Coronary artery (tissue), 2 donors: ENCODE measurements at regions not wholly inside any gene's neighbourhood (a gene's known extent, or its start where the extent isn't known, plus 50 kb on each side); places are given as distances from the start of the nearest gene placed in this dataset.

Experiments
- DNase-seq: peaks from one replicate; pipeline ENCODE4 v3.0.0-alpha.2; 2017; ENCODE audit warnings: low spot score
- H3K27ac ChIP-seq, 2 donors: fragments of 200-600 bp; sonication (generic); one replicate each; pipeline ENCODE4 v1.5.1; 2016 to 2019
- H3K4me3 ChIP-seq: fragments of 200-600 bp; sonication (generic); 2 replicates; pipeline ENCODE4 v1.5.1; 2016; ENCODE audit warnings: mild to moderate bottlenecking, moderate library complexity
- TF ChIP-seq, protein P1 (sequence below): fragments of 200-600 bp; sonication (generic); IDR thresholded peaks from one replicate; pipeline ENCODE4 v1.5.1; 2019; ENCODE audit warnings: antibody characterized with exemption

DNA sequence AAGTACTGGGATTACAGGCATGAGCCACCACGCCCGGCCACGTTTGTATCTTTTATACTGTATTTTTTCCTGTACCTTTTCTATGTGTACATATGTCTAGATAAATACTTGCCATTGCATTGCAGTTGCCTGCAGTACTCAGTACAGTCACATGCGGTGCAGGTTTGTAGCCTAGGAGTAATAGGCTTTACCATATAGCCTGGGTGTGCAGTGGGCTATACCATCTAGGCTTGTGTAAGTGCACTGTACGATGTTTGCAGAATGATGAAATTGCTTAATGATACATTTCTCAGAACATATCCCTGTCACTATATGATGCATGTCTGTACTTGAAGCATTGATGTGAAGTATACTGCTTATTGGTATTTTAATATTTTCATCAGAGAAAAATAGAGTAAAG is 115.4 kb upstream of the PUDP start:
- DNase-seq = no peak
- Histone ChIP-seq H3K4me3 (no peak overlapping the region), H3K27ac (no peak overlapping the region)
- TF ChIP-seq, protein P1, sequence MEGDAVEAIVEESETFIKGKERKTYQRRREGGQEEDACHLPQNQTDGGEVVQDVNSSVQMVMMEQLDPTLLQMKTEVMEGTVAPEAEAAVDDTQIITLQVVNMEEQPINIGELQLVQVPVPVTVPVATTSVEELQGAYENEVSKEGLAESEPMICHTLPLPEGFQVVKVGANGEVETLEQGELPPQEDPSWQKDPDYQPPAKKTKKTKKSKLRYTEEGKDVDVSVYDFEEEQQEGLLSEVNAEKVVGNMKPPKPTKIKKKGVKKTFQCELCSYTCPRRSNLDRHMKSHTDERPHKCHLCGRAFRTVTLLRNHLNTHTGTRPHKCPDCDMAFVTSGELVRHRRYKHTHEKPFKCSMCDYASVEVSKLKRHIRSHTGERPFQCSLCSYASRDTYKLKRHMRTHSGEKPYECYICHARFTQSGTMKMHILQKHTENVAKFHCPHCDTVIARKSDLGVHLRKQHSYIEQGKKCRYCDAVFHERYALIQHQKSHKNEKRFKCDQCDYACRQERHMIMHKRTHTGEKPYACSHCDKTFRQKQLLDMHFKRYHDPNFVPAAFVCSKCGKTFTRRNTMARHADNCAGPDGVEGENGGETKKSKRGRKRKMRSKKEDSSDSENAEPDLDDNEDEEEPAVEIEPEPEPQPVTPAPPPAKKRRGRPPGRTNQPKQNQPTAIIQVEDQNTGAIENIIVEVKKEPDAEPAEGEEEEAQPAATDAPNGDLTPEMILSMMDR = no peak

DNA sequence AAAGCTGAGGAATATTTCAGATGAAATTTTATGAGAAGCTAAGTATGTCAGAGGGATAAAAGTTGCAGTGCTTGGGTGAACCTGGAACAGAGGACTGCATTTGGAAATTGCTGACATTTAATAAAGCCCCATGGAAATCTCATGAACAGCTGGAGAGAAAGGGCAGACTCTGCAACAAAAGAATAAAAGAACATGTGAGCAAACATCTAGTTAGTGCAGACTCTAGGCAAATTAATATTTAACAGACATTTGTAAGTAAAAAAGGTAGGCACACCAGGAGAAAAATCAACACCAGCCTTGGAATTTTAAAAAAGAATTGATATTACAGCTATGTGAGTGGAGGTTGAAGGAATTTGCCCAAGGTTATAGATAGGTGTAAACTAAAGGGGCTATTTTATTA is 114.6 kb upstream of the PUDP start:
- TF ChIP-seq, protein P1 = no peak
- DNase-seq = no peak
- H3K4me3 ChIP-seq = no peak overlapping the region
- no peak overlapping the region for H3K27ac ChIP-seq

DNA sequence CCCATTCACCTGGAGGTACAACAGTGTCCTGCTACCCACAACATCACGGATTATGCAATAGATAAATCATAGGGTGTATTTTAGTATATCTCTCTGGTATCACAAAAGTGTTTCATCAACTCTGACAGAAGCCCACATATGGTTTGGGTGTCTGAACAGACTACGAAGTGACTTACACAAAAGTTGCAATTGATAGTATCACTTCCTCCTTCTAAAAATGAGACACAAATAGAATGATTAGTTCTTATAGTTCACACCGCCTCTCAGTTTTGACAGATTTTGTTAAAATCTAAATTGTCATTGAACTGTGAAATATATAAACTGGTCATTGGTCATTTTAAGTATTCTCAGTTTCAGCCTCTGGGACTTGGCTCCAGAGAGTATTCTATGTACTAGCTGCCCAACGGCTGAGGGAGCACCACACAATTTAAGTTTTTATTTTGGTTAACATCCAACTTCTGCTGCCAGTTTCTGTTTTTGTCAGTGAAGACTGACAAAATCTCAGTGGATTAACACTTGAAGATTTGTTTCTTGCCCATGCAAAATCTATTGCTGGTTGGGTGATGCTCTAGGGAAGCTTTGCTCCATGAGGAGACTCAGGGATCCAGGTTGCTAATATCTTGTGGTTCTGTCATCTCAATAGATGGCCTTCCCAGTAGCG is 113.8 kb upstream of the PUDP start:
- H3K27ac ChIP-seq = no peak overlapping the region
- DNase-seq = no peak

DNA sequence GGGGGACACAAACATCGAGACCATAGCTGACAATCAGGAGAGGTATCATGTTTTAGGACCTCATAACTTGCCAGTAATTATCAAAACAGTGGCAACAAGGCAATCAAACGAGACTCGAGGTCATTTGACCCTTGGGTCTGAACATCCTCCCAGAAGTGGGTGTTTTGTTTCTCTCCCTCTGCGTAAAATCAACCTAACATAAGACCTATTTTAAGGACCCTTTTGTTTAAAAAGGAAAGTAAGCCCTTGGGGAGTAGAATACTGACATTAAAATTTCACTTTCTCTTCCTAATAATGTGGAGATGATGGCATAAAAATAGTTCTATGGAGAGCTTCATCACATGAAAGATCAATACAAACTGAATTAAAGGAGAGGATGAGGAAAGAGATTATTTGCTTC is 106.2 kb upstream of the PUDP start:
- DNase-seq = no peak
- no peak overlapping the region for H3K4me3 ChIP-seq
- H3K27ac ChIP-seq = no peak overlapping the region
- TF ChIP-seq, protein P1 = no peak

More for the DNA sequence above, 113.8 kb upstream of the PUDP start:
- TF ChIP-seq, protein P1 = no peak
- no peak overlapping the region for H3K4me3 ChIP-seq

DNA sequence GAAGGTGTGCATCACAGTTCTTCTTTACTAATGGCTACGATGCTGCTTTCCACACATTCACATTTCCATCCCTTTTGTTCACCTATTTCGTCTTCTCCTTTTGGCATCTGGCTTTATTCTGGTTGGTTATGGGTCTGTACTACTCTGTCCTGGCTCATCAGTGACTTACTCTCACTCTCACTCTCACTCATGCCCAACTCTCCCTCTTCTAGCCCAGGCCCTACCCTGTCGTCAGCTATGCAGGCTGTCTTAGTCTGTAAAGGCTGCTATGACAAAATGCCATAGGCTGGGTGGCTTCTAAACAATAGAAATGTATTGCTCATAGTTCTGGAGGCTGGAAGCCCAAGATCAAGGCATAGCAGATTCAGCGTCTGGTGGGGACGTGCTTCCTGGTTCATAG is 105.6 kb upstream of the PUDP start:
- TF ChIP-seq, protein P1 = no peak
- DNase-seq = no peak
- H3K4me3 ChIP-seq = no peak overlapping the region
- no peak overlapping the region for H3K27ac ChIP-seq

DNA sequence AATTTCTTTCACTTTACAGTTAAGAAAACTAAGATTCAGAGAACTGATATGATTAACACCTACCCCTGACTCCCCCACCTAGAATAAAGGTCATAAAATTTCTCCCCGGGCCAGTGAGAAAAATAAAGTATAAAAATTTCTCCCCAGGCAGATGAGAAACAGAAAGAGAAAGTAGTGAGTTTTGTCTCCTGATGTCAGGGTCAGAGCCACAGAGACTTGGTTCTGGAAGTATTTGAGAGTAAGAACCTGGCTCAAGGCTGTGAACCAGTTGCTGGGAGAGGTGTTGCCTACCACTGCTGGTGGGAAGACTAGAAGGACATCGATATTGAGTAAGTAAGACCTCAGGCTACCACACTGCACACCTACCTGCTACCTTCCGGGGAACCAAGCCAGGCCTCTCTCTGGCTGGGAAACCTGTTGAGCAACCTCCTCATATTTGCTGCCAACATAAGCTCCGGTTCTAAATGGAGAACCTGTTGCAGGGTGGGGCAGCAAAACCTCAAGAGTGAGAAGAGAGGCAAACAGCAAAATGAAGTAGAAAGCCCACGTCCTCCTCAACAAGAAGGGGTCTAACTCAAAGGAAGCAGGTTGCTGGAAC is 104.2 kb upstream of the PUDP start:
- Histone ChIP-seq H3K4me3 (no peak overlapping the region), H3K27ac (no peak overlapping the region)
- no peak for DNase-seq
- TF ChIP-seq, protein P1 = no peak

DNA sequence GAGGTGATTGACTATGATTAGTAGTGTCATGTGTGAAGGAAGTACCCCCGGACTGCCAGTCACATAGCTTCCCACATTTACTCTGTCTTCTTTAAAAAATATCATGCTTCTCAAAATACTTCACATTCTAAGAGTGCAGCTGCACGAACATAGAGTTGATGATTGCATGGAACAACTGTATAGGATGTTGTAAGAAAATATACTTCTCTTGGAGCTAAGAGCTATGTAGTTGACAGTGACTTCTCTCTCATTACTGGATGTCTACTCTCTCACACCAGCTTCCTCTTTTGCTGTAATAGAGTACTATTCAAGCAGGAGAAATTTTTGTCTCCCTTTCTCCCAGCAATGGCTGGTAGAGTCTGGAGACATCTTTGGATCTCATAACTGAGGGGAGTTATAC is 99.4 kb upstream of the PUDP start:
- TF ChIP-seq, protein P1 = no peak
- no peak overlapping the region for H3K27ac ChIP-seq
- DNase-seq = no peak
- no peak overlapping the region for H3K4me3 ChIP-seq
